CD4-positive, alpha-beta T cell (primary cell): ENCODE measurements at regions not wholly inside any gene's neighbourhood (a gene's known extent, or its start where the extent isn't known, plus 50 kb on each side); places are given as distances from the start of the nearest gene placed in this dataset.

Source experiments
- ATAC-seq: fragments of 200-7000 bp; cut with Tn5 transposase; one replicate; pipeline ENCODE4 v1.10.0; 2022; ENCODE audit warnings: mild to moderate bottlenecking; ENCODE audit not compliant: poor library complexity
- CTCF ChIA-PET: fragments of 350-600 bp; sonication (Branson Sonifier 250); formaldehyde crosslinking; loops from one replicate; lab custom pipeline; 2021; ENCODE audit warnings: antibody characterized with exemption, inconsistent platforms; lab: Charles Lee
- POLR2A ChIA-PET: fragments of 350-600 bp; sonication (Branson Sonifier 250); formaldehyde crosslinking; loops from one replicate; lab custom pipeline; 2021; ENCODE audit warnings: antibody characterized with exemption, inconsistent platforms; lab: Charles Lee
- DNase-seq, 14 experiments: peaks; one replicate each; pipeline ENCODE4 v3.0.0-alpha.2; 2013 to 2020; ENCODE audit warnings: mixed read lengths in 2 of 14
- H3K27ac ChIP-seq, 2 donors: one replicate each; pipeline versions ENCODE4 v1.5.1 to v1.7.0; 2013; ENCODE audit warnings: low read length in 2 of 2, low read depth in 1 of 2, mild to moderate bottlenecking in 1 of 2
- H3K27me3 ChIP-seq, 2 experiments: 1 replicate in 1 of 2; 2 replicates in 1 of 2; pipeline versions ENCODE4 v1.6.1 to v1.7.0; 2013; ENCODE audit warnings: low read length in 2 of 2, control low read depth in 1 of 2, mild to moderate bottlenecking in 1 of 2, moderate library complexity in 1 of 2; ENCODE audit not compliant: insufficient read depth in 2 of 2, control insufficient read depth in 1 of 2
- H3K36me3 ChIP-seq: one replicate; pipeline ENCODE4 v1.6.1; 2013; ENCODE audit warnings: low read length, control low read depth; ENCODE audit not compliant: insufficient read depth
- H3K4me1 ChIP-seq: one replicate; pipeline ENCODE4 v1.6.1; 2013; ENCODE audit warnings: low read length, control low read depth; ENCODE audit not compliant: insufficient read depth
- H3K4me3 ChIP-seq: one replicate; pipeline ENCODE4 v1.5.1; 2013; ENCODE audit warnings: mild to moderate bottlenecking, low read length, moderate library complexity
- H3K9me3 ChIP-seq, 2 experiments: 1 replicate in 1 of 2; 2 replicates in 1 of 2; pipeline versions ENCODE4 v1.6.1 to v1.7.0; 2013; ENCODE audit warnings: low read length in 2 of 2, mild to moderate bottlenecking in 2 of 2, control low read depth in 1 of 2, moderate library complexity in 1 of 2; ENCODE audit not compliant: control insufficient read depth in 1 of 2, insufficient read depth in 1 of 2
- H3K27ac Mint-ChIP-seq: one replicate; pipeline ENCODE4 v1.8.0; 2020; ENCODE audit warnings: mixed read lengths
- H3K27me3 Mint-ChIP-seq: one replicate; pipeline ENCODE4 v1.8.0; 2021; ENCODE audit warnings: mixed read lengths
- H3K36me3 Mint-ChIP-seq: one replicate; pipeline ENCODE4 v1.8.0; 2021; ENCODE audit warnings: low read depth, mixed read lengths
- H3K4me1 Mint-ChIP-seq: one replicate; pipeline ENCODE4 v1.8.0; 2021; ENCODE audit warnings: low read depth, mixed read lengths
- H3K4me3 Mint-ChIP-seq: one replicate; pipeline ENCODE4 v1.8.0; 2020; ENCODE audit warnings: mild to moderate bottlenecking, mixed read lengths
- H3K9me3 Mint-ChIP-seq: one replicate; pipeline ENCODE4 v1.8.0; 2020; ENCODE audit warnings: mixed read lengths
- CTCF ChIP-seq: fragments of 200-600 bp; IDR thresholded peaks from one replicate; pipeline ENCODE4 v1.8.0; 2022; ENCODE audit warnings: antibody characterized with exemption, mild to moderate bottlenecking
- intact Hi-C, 2 experiments: fragments of 100-400 bp; cut with DNase I in 1 of 2; cut with micrococcal nuclease in 1 of 2; formaldehyde crosslinking; loops; one replicate each; pipeline versions ENCODE4 v1.15.1 to v1.9.0; 2023 to 2025; cut with DNase I, micrococcal nuclease

DNA sequence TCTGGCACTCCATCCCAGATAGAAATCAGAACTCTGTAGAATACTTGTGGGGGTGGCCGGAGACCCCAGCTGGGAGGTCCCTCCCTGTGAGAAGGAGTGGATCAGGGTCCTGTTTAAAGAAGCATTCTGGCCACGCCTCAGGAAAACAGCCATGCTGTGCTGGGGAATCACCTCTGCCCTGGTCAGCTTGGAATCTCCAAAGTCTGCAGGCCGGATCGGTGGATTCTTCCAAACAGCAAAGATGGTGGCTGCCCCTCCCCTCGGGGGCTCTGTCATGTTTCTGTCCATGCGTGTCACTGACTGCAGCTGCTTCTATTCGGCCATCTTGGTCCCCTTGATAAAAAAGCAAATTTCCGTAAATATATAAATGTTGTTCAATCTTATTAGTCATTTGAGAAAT, 365.9 kb downstream of the JRKL start:
- intact Hi-C loops = no loop called here
- no peak overlapping the region for H3K4me3 ChIP-seq
- H3K4me1 ChIP-seq = no peaks in the 10 kb centered on the region
- H3K36me3 ChIP-seq = no peaks in the 10 kb centered on the region
- no peak for TF ChIP-seq CTCF
- POLR2A ChIA-PET = no interaction called here
- Mint-ChIP-seq H3K27ac (no peak overlapping the region), H3K4me1 (no peaks in the 10 kb centered on the region), H3K27me3 (no peaks in the 10 kb centered on the region), H3K36me3 (no peaks in the 10 kb centered on the region), H3K4me3 (no peak overlapping the region), H3K9me3 (no peaks in the 10 kb centered on the region)
- peaks cover 0 to 18% of the 10 kb centered on the region in 2 experiments for H3K9me3 ChIP-seq
- CTCF ChIA-PET = no interaction called here
- no peak overlapping the region for H3K27ac ChIP-seq
- no peak for ATAC-seq
- no peak for DNase-seq
- no peaks in the 10 kb centered on the region for H3K27me3 ChIP-seq

- no peaks in the 10 kb centered on the region for H3K36me3 ChIP-seq
- DNase-seq = no peak
- Mint-ChIP-seq H3K27ac (no peak overlapping the region), H3K9me3 (no peaks in the 10 kb centered on the region), H3K27me3 (no peaks in the 10 kb centered on the region), H3K4me1 (no peaks in the 10 kb centered on the region), H3K36me3 (no peaks in the 10 kb centered on the region), H3K4me3 (no peak overlapping the region)
- no peaks in the 10 kb centered on the region for H3K27me3 ChIP-seq
- CTCF ChIA-PET = no interaction called here
- H3K27ac ChIP-seq = no peak overlapping the region
- H3K9me3 ChIP-seq = peaks cover 0 to 7% of the 10 kb centered on the region in 2 experiments
- POLR2A ChIA-PET = no interaction called here
- ATAC-seq = no peak
- TF ChIP-seq CTCF = no peak
- intact Hi-C loops = no loop called here
- no peak overlapping the region for H3K4me3 ChIP-seq
- no peaks in the 10 kb centered on the region for H3K4me1 ChIP-seq
Observed at GRCh38 chr11:96758957-96759356, 369.1 kb downstream of the JRKL start.

DNA sequence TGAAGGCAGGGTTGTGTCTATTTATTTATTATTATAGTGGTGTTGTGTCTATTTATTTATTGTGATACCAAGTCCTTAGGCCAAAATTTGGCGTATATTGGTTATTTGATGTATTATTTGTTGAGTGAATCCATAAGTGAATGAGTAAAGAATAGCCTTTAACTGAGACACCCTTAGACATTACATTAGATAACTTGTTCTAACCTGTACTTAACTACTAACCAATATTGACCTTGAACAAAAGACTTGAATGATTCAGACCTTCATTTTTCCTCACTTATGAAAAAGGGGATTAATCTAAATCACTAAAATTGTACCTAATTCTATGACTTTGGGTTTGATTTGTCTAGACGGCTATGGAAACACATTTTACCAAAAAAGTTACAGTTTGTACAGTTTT, 370.5 kb downstream of the JRKL start:
- intact Hi-C loops = no loop called here
- Histone ChIP-seq H3K4me1 (no peaks in the 10 kb centered on the region), H3K9me3 (peaks cover 0 to 6% of the 10 kb centered on the region in 2 experiments), H3K27me3 (no peaks in the 10 kb centered on the region), H3K4me3 (no peak overlapping the region), H3K27ac (no peak overlapping the region), H3K36me3 (no peaks in the 10 kb centered on the region)
- Mint-ChIP-seq H3K27me3 (no peaks in the 10 kb centered on the region), H3K36me3 (no peaks in the 10 kb centered on the region), H3K4me1 (no peaks in the 10 kb centered on the region), H3K9me3 (peaks cover 4% of the 10 kb centered on the region), H3K4me3 (no peak overlapping the region), H3K27ac (no peak overlapping the region)
- no peak for TF ChIP-seq CTCF
- POLR2A ChIA-PET = no interaction called here
- CTCF ChIA-PET = no interaction called here
- DNase-seq (no peak), ATAC-seq (no peak)
